GM21576 (cell line): ENCODE measurements at regions not wholly inside any gene's neighbourhood (a gene's known extent, or its start where the extent isn't known, plus 50 kb on each side); places are given as distances from the start of the nearest gene placed in this dataset.
"Not testable (repeated sequence)": the region's sequence is repeated elsewhere in the genome, so short reads cannot be mapped to it uniquely, and the experiment has no call there.

Source experiments
- ATAC-seq: cut with Tn5 transposase; IDR thresholded peaks from one replicate; pipeline ENCODE4 v1.9.1; 2021; ENCODE audit warnings: mild to moderate bottlenecking, moderate library complexity; ENCODE audit not compliant: unreplicated experiment

- no peak for ATAC-seq
Observed at GRCh38 chr7:79786187-79786586, 332.7 kb upstream of the MAGI2 start.

DNA sequence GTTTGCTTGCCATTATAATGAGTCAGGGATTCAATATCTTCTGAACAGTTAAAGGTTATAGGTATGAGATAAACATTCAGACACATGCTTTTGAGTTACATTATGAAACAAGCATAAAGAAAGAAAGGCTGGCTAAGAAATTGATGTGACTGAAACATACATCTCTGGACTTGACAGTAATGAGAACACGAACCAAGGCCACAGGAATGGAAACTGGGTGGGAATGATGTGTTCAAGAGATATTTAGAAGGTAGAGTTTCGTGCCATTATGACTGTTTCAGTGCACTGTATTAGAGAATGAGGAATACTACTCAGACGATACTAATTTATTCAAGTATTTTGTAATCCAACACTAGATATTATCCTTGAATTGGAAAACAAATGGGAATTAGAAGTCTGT lies 332.1 kb upstream of the MAGI2 start:
- ATAC-seq: no peak

DNA sequence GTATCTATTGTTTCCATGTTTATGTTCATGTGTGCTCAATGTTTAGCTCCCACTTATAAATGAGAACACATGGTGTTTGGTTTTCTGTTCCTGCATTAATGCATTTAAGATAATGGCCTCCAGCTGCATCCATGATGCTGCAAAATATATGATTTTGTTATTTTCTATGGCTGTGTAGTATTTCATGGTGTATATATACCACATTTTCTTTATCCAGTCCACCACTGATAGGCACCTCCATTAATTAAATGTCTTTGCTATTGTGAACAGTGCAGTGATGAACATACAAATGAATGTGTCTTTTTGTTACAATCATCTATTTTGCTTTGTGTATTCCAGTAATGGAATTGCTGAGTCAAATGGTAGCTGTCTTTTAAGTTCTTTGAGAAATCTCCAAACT lies 329.4 kb upstream of the MAGI2 start:
- ATAC-seq: no peak

GRCh38 chr7:79782256-79782655 lies 328.8 kb upstream of the MAGI2 start:
- ATAC-seq: no peak

DNA sequence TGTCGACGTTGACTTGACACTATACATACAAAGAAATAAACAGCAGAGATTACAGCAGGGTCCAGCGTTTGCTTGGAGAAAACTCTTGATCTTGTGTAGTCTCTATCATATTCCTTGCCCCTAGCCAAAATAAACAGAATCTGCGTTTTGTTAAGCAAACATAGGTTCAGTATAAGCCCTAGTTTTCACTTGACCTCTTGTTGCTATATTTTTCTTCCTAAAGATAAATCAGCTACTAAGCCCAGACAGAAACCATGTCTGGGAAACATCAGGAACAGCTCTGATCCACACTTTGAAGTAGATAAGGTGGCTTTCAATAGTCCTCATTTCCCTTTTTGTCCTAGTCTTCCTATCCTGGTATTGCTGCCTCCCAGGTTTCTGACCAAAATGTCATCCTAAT lies 328.2 kb upstream of the MAGI2 start:
- ATAC-seq: no peak

DNA sequence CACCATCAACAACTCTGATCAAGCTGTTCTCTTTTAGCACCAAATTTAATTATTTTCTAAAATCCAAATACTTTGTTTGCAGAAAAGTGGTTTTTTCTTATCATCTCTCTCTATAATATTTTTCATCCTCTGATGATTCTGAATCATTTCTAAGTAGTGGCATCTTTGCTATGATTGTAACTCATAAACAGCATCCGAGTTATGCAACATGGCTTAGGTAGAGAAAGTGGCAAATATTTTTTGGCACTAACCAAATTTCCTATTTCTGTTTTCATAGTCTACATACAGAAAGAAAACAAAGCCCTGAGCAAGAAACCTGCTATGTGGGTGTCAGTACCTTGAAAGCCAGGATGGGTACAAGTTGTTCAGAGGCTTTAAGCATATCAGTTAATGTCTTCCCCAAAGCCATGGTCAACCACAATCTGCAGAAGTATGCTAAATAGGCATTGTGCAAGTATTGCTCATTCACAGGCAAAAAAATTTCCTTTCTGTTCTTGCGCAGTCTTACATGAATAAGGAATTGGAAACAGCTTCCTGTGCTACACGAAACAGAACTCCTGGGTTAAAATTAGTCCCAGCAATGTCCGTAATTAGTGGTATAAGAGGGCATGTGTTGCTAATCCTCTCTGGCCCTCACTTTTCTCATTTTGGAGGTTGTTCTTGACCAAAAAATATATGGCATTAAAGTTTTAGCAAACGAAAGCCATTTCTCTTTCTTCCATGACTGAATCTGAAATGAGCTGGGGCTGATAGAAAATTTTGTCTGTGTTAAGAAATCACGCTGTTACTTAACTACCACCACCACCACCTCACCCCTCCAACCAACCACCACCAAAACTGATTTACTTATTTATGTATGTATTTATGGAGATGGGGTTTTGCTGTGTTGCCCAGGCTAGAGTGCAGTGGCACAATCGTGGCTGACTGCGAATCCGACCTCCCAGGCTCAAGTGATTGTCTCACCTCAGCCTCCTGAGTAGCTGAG lies 325.6 kb upstream of the MAGI2 start:
- ATAC-seq: no peak

DNA sequence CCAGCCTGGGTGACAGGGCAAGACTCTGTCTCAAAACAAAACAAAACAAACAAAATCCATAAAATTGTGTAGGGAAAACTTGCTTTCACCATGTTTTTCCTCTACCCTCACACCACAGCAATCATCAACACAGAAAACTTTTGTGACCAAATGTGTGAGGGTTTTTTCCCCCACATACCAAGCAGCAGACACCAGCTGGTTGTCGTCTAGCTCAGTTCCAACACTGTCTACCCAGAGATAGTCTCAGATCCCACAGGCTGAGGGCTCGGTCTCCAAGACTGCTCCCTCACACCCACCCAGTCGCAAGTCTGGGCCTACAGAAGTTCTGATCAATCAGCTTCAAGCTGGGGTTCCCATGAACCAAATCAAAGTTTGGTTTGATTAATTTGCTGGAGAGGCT lies 322.4 kb upstream of the MAGI2 start:
- no peak for ATAC-seq

DNA sequence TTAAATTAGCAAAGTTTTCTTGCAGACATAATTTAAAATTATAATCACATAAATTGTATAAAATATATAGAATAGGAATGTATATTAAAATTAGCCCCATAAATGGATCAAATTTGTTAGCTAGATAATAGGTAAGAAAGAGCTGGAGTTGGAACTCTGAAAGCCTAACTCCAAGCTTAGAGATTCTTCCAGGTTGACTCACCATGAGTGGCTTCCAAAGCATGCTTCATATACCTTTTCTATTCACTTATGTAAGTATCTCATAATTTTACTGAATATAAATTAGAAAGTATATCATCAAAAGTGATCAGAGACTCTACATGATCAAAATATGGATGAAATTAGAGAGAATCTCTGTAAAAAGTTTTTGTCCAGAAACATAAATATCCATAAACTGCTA lies 320.7 kb upstream of the MAGI2 start:
- no peak for ATAC-seq

- no peak for ATAC-seq
Observed at GRCh38 chr7:79770970-79771369, 317.5 kb upstream of the MAGI2 start.

- no peak for ATAC-seq
Observed at GRCh38 chr7:79770063-79770462, 316.6 kb upstream of the MAGI2 start.

DNA sequence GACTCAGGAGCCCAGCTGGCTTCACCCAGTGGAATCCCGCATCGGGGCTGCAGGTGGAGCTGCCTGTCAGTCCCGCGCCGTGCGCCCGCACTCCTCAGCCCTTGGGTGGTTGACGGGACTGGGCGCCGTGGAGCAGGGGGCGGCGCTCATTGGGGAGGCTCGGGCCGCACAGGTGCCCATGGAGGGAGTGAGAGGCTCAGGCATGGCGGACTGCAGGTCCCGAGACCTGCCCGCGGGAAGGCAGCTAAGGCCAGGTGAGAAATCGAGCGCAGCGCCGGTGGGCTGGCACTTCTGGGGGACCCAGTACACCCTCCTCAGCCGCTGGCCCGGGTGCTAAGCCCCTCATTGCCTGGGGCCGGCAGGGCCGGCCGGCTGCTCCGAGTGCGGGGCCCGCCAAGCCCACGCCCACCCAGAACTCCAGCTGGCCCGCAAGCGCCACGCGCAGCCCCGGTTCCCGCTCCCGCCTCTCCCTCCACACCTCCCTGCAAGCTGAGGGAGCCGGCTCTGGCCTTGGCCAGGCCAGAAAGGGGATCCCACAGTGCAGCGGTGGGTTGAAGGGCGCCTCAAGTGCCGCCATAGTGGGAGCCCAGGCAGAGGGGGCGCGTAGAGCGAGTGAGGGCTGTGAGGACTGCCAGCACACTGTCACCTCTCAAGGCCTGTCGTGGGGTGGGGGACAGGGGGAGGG lies 314.6 kb upstream of the MAGI2 start:
- ATAC-seq: not testable (repeated sequence)

GRCh38 chr7:79767192-79767591 lies 313.7 kb upstream of the MAGI2 start:
- ATAC-seq: not testable (repeated sequence)

- ATAC-seq: no peak
Observed at GRCh38 chr7:79761876-79762429, 308.5 kb upstream of the MAGI2 start.

- ATAC-seq: not testable (repeated sequence)
Observed at GRCh38 chr7:79750941-79751340, 297.5 kb upstream of the MAGI2 start.

DNA sequence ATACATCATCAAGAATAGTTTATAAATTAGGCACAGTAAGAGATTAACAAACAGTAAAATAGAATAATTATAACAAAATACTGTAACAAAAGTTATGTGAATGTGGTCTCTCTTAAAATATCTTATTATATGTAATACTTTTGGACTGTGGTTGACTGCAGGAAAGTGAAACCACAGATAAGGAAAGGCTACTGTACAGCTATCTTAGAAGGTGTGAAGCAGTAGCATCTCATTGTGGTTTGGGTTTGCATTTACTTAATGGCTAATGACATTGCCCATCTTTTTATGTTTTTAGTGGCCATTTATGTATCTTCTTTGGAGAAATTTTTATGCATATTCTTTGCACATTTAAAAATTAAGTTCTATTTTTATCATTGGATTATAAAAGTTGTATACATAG lies 296.4 kb upstream of the MAGI2 start:
- ATAC-seq: no peak

DNA sequence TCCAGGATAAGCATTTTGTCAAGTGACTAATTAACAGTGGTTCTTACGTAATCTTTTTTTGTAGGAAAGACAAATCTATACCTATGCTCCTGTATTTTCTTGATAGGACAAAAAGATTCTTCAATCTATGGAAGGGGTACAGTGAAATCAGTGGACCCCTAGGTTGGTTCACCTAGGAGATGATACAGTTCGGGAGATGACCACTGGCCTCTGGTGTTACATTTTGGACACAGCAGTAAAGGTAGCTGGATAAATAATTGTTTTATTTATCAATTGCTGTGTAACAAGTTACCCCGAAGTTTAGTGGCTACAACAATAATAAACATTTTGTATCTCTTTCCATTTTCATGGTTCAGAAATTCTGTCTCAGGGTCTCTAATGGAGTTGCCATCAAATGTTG lies 288.2 kb upstream of the MAGI2 start:
- no peak for ATAC-seq

GRCh38 chr7:79740076-79740475 lies 286.6 kb upstream of the MAGI2 start:
- no peak for ATAC-seq

DNA sequence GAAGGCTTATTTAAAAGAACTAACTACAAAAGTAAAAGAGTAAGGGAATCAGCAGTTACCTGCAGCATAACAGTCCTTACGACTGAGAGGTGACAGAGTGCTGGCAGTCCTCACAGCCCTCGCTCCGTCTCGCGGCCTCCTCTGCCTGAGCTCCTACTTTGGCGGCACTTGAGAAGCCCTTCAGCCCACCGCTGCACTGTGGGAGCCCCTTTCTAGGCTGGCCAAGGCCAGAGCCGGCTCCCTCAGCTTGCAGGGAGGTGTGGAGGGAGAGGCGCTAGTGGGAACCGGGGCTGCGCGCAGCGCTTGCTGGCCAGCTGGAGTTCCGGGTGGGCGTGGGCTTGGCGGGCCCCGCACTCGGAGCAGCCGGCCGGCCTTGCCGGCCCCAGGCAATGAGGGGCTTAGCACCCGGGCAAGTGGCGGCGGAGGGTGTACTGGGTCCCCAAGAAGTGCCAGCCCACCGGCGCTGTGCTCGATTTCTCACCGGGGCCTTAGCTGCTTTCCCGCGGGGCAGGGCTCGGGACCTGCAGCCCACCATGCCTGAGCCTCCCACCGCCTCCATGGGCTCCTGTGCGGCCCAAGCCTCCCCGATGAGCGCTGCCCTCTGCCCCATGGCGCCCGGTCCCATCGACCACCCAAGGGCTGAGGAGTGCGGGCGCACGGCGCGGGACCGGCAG lies 285.7 kb upstream of the MAGI2 start:
- ATAC-seq: not testable (repeated sequence)

GRCh38 chr7:79736418-79736817 lies 283.0 kb upstream of the MAGI2 start:
- ATAC-seq: no peak

GRCh38 chr7:79735012-79735411 lies 281.5 kb upstream of the MAGI2 start:
- no peak for ATAC-seq

DNA sequence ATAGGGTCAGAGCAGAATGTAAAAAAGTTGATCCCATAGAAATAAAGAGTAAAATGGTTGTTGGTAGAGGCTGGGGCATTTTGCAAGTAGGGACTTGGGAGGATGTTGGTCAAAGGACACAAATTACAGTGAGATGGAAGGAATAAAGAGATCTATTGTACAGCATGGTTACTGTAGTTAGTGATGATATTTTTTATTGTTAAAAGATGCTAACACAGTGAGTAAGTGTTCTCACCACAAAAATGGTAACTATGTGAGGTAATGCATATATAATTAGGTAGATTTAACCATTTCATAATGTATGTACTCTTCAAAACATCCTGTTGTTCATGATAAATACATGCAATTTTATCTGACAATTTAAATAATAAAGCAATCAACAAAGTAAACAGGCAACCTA lies 280.7 kb upstream of the MAGI2 start:
- no peak for ATAC-seq
